ENCODE measurements at regions not wholly inside any gene's neighbourhood (a gene's known extent, or its start where the extent isn't known, plus 50 kb on each side); places are given as distances from the start of the nearest gene placed in this dataset.
A peak's percentile ranks its signal among the peaks of the same experiment; 100 is the strongest.
"Not testable (repeated sequence)": the region's sequence is repeated elsewhere in the genome, so short reads cannot be mapped to it uniquely, and the experiment has no call there.

DNA sequence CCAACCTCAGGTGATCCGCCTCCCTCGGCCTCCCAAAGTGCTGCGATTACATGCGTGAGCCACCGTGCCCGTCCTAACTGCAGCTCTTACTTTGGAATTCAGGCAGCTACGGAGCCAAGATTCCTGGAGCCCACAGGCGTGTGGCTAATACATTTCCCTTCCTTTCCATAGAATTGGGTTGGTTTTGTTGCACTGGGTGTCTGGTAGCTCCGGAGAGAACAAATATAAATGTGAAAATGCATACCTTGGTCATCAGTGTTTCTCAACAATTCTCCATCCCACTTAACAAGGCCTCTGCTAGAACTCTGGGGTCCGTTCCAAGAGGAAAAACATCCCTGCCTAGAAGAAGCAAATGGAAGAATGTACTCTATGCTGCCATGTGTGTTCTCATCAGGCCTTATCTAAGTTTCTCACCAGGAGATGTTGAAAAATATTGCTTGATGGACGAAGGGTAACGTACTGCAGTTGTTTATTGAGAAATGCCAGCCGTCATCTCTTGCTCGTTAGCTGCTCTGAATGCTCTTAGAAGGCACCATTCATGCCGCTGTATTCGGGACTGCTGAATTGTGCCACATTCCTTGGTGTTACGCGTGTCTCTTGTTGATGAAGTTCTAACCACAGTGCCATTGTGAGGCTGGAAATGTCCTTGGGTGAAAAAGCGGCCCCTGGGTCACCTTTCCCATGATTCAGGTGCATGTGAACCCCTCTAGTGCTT, 50.5 kb upstream of the CD99 start:
- no peak for DNase-seq

DNA sequence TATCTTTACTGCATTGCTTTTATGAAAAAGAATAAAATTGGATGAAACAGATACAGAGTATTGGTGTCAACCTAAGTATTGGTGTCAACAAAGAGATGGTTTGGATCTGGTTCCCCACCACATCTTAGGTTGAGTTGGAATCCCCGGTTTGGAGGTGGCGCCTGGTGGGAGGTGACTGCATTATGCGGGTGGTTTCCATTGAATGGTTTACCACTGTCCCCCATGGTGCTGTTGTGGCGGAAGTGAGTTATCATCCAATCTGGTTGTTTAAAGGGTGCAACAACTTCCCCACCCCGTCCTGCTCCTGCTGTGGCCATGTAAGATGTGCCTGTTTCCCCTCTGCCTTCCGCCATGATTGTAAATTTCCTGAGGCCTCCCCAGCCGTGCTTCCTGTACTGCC, 52.8 kb upstream of the CD99 start:
- no peak for DNase-seq

DNA sequence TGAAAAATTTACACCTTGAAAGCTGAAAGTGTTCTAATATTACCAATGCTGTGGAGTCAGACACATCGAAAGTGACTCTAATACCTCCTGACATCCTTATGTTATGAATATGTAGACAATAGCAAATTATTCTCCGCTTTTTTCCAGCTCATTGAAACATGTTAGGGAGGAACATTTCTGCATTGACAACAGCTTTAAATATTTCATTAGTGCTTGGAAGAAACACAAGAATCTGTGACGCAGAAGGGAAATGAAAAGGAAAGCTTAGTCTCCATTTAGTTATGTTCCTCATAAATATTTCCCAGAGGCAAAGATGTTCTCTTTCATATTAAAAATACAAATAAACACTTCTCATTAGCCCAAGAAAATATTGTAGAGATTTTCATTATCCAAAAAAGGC, 55.8 kb upstream of the CD99 start:
- DNase-seq = no peak

DNA sequence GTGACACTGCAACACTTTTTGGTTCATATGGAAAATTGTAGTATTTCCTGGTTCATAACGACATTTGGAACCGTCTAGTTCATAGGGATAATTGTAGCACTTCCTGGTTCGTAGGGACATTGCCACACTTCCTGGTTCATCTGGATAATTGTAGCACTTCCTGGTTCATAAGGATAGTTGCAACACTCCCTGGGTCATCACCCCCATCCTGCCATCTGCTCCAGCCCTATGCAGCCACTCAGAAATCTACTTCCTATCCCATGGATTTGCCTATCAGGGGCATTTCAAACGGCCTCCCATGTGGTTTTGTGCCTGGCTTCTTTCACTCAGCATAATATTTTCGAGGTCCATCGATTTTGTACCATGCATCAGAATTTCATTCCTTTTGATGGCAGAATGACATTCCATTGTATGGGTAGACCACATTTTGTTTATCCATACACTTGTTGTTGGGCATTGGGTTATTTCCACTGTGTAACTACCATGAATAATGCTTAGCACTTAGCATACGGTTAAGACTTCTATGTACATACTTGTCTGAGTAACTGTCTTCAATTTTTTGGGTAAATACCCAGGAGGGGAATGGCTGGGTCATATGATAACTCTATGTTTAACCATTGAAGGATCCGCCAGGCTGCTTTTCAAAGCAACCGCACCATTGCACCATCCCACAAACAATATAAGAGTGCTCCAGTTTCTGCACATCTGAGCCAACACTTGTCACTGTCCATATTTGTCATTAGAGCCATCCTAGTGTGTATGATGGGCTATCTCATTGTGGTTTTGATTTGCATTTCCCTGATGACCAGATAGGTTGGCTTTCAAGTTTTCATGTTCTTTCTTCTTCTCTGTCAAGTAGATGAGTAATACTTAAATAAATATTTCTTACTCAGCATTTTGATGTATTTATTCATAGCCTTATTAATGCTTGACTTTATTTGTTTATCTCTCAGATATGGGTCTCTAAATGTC, 58.3 kb upstream of the CD99 start:
- no peak for DNase-seq

DNA sequence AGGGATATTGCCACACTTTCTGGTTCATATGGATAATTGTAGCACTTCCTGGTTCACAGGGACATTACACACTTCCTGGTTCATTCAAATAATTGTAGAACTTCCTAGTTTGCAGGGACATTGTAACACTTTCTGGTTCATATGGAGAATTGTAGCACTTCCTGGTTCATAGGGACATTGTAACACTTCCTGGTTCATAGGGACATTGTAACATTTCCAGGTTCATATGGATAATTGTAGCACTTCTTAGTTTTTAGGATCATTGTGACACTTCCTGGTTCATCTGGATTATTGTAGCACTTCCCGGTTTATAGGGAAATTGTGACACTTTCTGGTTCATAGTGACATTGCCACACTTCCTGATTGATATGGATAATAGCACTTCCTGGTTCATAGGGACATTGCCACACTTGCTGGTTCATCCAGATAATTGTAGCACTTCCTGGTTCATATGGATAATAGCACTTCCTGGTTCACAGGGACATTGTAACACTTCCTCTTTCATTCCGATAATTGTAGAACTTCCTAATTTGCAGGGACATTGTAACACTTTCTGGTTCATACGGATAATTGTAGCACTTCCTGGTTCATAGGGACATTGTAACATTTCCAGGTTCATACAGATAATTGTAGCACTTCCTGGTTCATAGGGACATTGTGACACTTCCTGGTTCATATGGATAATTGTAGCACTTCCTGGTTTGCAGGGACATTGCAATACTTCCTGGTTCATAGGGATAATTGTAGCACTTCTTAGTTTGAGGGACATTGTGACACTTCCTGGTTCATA, 59.2 kb upstream of the CD99 start:
- no peak for DNase-seq

DNA sequence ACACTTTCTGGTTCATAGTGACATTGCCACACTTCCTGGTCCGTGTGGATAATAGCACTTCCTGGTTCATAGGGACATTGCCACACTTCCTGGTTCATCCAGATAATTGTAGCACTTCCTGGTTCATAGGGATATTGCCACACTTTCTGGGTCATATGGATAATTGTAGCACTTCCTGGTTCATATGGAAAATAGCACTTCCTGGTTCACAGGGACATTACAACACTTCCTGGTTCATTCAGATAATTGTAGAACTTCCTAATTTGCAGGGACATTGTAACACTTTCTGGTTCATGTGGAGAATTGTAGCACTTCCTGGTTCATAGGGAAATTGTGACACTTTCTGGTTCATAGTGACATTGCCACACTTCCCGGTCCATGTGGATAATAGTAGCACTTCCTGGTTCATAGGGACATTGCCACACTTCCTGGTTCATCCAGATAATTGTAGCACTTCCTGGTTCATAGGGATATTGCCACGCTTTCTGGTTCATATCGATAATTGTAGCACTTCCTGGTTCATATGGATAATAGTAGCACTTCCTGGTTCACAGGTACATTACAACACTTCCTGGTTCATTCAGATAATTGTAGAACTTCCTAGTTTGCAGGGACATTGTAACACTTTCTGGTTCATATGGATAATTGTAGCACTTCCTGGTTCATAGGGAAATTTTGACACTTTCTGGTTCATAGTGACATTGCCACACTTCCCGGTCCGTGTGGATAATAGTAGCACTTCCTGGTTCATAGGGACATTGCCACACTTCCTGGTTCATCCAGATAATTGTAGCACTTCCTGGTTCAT, 60.0 kb upstream of the CD99 start:
- not testable (repeated sequence) for DNase-seq

DNA sequence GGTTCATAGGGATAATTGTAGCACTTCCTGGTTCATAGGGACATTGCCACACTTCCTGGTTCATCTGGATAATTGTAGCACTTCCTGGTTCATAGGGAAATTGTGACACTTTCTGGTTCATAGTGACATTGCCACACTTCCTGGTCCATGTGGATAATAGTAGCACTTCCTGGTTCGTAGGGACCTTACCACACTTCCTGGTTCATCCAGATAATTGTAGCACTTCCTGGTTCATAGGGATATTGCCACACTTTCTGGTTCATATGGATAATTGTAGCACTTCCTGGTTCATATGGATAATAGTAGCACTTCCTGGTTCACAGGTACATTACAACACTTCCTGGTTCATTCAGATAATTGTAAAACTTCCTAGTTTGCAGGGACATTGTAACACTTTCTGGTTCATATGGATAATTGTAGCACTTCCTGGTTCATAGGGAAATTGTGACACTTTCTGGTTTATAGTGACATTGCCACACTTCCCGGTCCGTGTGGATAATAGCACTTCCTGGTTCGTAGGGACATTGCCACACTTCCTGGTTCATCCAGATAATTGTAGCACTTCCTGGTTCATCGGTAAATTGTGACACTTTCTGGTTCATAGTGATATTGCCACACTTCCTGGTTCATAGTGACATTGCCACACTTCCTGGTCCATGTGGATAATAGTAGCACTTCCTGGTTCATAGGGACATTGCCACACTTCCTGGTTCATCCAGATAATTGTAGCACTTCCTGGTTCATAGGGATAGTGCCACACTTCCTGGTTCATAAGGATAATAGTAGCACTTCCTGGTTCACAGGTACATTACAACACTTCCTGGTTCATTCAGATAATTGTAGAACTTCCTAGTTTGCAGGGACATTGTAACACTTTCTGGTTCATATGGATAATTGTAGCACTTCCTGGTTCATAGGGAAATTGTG, 60.8 kb upstream of the CD99 start:
- DNase-seq = peak; percentile 35

DNA sequence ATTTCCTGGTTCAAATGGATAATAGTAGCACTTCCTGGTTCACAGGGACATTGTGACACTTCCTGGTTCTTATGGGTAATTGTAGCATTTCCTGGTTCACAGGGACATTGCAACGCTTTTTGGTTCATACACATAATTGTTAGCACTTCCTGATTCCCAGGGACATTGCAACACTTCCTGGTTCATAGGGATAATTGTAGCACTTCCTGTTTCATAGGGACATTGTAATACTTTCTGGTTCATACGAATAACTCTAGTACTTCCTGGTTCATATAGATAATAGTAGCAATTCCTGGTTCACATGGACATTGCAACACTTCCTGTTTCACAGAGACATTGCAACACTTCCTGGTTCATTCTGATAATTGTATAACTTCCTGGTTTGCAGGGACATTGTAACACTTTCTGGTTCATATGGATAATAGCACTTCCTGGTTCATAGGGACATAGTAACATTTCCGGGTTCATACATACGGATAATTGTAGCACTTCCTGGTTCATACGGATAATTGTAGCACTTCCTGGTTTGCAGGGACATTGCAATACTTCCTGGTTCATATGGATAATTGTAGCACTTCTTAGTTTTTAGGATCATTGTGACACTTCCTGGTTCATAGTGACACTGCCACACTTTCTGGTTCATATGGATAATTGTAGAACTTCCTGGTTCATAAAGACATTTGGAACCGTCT, 61.6 kb upstream of the CD99 start:
- no peak for DNase-seq

DNA sequence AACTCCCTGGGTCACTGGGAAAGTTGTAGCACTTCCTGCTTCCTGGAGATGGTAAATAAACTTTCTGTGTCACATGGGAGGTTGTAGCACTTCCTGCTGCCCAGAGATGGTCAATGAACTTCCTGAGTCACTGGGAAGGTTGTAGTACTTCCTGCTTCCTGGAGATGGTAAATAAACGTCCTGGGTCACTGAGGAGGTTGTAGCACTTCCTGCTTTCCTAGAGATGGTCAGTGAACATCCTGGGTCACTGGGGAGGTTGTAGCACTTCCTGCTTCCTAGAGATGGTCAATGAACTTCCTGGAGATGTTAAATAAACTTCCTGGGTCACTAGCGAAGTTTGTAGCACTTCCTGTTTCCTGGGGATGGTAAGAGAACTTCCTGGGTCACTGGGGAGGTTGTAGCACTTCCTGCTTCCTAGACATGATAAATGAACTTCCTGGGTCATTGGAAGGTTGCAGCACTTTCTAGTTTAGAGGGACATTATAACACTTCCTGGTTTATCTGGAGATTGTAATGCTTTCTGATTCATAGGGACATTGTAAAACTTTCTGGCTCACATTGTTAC, 62.3 kb upstream of the CD99 start:
- DNase-seq = no peak

DNA sequence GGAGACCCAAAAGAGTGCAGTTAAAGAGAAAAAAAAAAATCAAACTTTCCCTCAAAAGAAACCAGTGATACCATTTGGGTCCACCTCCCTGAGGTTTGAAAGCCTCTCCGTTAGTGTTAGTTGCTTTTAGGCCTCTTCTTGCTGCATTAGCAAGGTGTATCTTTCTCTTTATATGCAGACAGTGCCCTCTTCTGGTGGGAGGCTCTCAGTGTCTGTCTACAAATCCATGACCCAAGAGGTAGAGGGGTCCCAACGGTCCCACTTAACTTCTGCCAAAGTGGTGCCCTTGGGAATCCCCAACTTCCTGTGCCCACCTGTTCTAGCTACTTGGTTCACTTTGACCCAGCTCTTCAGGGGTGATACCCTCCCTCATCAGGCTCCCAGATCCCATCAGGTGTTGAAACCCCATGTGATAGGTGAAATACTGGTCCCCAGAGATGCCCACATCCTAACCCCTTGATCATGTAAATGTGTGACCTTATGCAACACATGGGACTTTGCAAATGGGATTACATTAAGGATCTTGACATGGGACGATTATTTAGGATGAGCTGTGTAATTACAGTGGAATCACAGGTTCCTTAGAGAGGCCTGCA, 63.7 kb upstream of the CD99 start:
- DNase-seq = peak; percentile 34

DNA sequence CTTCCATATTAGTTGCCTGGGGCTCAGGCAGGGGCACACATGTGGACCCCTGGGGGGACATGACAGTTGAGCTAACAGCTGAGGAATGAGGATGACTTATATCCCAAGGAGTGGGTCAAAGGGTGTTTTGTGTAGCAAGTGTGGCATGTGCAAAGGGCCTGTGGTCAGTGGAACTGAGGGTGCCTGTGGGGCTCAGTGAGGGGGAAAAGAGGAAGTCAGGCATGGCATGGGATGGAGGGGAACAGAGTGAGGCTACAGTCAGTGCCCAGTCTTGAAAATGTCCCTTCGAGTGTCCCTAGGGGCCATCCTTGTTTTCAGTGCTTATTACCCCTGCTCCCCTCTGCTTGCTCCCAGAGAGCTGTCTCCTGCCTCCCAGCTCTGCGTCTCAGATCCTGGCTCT, 64.3 kb upstream of the CD99 start:
- no peak for DNase-seq

DNA sequence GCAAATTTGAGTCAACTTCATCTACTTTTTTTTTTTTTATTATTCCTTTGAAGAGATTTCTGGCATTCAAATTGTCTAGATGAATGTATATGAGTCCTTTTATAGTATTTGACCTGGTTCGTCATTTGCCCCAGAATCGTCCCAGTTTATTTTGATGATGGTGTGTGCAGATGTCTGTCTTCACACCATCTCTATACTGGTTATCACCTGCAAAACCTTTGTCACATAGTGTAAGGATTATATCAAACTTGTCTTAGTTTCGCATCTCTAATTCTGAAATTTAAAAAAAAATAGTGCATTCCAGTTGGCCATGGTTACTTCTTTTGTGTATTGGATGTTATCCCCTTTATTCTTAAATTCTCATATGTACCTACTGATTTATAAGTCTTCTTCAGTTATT, 70.5 kb upstream of the CD99 start:
- DNase-seq = no peak

DNA sequence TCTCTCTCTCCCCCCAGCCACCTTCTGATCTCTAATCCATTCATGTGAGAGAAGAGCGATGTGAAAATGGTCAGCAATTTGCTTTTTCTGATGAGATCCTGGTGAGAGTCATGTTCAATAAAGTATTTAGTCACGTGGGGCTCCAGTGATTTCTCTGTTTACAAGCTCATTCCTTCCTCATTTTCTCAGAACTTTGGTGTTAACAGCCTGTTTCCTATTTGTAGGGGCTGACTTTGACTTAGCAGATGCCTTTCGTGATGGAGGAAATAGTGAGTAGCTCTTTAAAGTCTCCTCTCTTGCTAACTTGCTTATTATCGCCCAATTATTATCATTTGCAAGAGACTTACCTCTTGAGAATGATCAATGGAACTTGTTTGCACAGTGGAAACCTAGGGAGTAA, 72.6 kb upstream of the CD99 start:
- no peak for DNase-seq

DNA sequence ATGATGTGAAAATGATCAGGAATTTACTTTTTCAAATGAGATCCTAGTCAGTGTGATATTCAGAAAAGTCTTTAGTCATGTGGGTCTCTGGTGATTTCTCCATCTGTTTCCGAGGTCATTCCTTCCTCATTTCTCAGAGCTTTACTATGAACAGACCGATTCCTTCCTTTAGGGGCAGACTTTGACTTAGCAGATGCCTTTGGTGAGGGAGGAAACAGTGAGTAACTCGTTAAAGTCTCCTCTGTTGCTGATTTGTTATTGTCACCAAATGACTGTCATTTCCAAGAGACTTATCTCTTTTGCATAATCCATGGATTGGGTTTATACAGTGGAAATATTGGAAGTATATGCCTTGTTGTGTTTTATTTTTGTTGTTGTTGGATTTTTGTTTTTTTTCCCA, 76.2 kb upstream of the CD99 start:
- no peak for DNase-seq

DNA sequence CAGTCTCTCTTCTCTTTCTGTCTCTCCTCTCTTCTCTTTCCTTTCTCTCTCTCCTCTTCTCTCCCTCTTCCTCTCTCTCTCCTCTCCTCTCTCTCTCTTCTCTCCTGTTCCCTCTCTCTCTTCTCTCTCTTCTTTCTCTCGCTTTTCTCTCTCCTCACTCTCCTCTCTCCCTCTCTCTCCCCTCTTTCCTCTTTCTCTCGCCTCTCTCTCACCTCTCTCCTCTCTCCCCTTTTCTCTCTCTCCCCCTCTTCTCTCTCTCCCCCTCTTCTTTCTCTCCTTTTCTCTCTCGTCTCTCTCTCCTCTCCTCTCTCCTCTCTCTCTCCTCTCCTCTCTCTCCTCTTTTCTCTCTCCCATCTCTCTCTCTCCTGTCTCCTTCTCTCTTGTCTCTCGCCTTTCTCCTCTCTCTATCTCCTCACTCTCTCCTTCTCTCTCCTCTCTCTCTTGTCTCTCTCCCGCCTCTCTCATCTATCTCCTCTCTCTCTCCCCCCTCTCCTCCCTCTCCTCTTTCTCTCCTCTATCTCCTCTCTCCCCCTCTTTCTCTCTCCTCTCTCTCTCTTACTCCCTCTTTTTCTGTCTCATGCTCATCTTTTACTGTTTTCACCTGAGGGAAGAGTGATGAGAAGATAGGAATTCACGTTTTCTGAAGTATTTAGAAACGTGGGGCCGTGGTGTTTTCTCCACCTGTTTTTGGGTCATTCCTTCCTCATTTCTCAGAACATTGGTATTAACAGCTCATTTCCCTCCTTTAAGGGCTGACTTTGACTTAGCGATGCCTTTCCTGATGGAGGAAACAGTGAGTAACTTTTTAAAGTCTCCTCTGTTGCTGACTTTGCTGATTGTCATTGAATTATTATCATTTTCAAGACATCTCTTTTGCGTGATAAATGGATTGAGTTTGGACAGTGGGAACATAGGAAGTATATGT, 80.6 kb upstream of the CD99 start:
- DNase-seq = no peak

DNA sequence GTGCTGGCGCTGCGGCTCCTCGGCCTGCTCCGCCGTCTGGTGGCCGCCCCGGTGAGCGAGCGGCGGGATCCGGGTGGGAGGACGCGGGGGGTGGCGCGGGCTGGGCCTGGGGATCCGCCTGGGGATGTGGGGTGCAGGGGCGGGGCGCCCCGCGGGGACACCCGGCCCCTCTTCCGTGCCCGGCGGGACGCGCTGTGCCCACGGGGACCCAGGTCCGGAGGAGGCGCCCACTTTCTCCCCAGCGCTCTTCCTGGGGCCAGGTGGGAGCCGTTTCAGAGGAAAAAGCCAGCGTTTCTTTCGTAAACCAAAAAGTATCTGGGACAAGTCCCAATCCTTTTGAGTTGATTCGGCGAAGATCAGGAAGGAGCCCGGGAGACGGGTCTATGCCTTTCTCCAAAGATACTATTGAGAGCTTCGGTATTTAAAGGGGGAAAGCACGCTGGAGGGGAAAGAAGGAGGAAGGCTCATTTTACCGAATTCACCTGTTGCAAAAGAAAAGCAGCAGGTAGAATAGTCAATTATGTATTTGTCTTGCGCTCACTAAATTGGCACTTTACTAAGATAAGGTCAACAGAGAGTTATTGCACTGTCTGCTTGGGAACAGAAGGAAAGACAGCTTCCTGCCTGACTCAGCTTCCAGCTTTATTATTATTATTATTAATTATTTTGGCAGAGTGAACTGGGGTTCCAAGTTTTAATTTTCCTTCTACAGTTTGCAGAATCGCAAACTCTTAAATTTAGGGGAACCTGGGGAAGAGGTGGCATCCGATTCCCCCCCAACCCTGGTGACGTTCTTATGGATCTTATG, 81.5 kb upstream of the CD99 start:
- no peak for DNase-seq

DNA sequence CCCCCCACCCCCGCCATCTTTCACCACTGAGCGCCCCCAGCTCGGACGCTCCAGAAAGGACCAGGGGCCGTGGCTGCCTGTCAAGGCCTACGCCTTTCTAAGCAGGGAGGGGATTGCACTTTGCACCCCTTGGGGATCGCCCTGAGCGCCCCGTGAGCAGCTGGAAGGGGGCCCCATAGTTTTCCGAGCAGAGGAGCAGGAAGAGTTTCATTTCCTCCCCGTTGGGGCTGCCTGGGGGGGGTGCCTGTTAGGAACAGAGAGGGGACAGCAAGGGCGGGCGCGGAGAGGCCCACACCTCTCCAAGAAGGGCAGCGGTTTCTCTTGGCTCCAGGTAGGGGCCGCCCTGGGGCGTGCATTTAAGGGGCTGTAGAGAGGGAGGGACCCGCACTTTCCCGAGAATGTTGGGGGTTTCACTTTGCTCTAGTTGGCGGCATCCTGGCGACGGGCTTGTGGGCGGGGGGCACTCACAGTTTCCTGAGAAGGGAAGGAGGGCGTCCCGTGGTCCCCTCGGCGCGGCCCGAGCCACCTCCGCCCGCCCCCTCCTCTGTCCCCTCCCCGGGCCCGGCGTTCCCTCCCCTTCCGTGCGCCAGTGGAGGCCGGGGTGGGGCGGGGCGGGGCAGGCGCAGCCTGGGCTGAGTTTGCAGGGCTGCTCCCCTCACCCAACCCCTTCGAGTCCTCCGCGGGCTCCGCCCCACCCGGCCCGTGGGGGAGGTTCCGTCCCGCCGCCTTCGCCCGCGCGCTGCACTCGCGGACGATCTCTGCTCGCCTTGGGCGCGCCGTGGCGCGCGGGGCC, 82.3 kb upstream of the CD99 start:
- peak; percentile 80 for DNase-seq
